GM12891 (cell line): ENCODE measurements at regions not wholly inside any gene's neighbourhood (a gene's known extent, or its start where the extent isn't known, plus 50 kb on each side); places are given as distances from the start of the nearest gene placed in this dataset.

Source experiments
- POLR2A ChIP-seq: IDR thresholded peaks from 2 replicates; pipeline ENCODE4 v1.6.1; 2011; ENCODE audit warnings: low read depth, low read length, control low read depth
- POLR2AphosphoS5 ChIP-seq: IDR thresholded peaks from 2 replicates; pipeline ENCODE4 v1.6.1; 2011; ENCODE audit warnings: low read depth, low read length, control low read depth
- POU2F2 ChIP-seq: IDR thresholded peaks from 2 replicates; pipeline ENCODE4 v1.6.1; 2011; ENCODE audit warnings: low read depth, mild to moderate bottlenecking, control low read depth, low read length, moderate library complexity
- TAF1 ChIP-seq: IDR thresholded peaks from 2 replicates; pipeline ENCODE4 v1.6.1; 2011; ENCODE audit warnings: low read depth, low read length, control low read depth

DNA sequence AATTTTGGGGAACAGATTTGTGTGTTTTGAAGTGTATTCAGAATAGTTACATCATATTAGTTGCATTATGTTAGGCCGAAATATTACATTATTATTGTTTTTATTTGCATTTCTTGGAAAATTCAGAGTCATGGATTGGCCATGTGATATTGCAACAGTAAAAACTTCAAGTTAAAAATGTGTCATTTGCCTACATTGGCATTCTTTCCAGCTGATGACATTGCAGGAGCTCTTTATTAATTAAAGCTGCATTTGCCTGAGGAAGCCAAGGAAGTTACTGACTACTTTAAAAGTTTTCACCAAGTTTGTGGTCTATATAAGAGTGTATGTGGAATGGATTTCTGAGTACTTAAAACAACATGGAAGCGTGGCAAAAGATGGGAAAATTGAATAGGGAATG is 726.4 kb upstream of the SGO1 start:
- no peak for TF ChIP-seq POLR2A
- no peak for TF ChIP-seq POLR2AphosphoS5
- no peak for TF ChIP-seq TAF1
- TF ChIP-seq POU2F2: no peak
